GM12891 (cell line): ENCODE measurements at regions not wholly inside any gene's neighbourhood (a gene's known extent, or its start where the extent isn't known, plus 50 kb on each side); places are given as distances from the start of the nearest gene placed in this dataset.

ENCODE experiments used
- PAX5 ChIP-seq: IDR thresholded peaks from 2 replicates; pipeline ENCODE4 v1.6.1; 2011; ENCODE audit warnings: low read length, moderate library complexity, mild to moderate bottlenecking; ENCODE audit not compliant: insufficient read depth, severe bottlenecking
- POLR2A ChIP-seq: IDR thresholded peaks from 2 replicates; pipeline ENCODE4 v1.6.1; 2011; ENCODE audit warnings: low read depth, low read length, control low read depth
- POLR2AphosphoS5 ChIP-seq: IDR thresholded peaks from 2 replicates; pipeline ENCODE4 v1.6.1; 2011; ENCODE audit warnings: low read depth, low read length, control low read depth
- POU2F2 ChIP-seq: IDR thresholded peaks from 2 replicates; pipeline ENCODE4 v1.6.1; 2011; ENCODE audit warnings: low read depth, mild to moderate bottlenecking, control low read depth, low read length, moderate library complexity
- SPI1 ChIP-seq: IDR thresholded peaks from 2 replicates; pipeline ENCODE4 v1.6.1; 2011; ENCODE audit warnings: low read depth, low read length, control low read depth
- TAF1 ChIP-seq: IDR thresholded peaks from 2 replicates; pipeline ENCODE4 v1.6.1; 2011; ENCODE audit warnings: low read depth, low read length, control low read depth

DNA sequence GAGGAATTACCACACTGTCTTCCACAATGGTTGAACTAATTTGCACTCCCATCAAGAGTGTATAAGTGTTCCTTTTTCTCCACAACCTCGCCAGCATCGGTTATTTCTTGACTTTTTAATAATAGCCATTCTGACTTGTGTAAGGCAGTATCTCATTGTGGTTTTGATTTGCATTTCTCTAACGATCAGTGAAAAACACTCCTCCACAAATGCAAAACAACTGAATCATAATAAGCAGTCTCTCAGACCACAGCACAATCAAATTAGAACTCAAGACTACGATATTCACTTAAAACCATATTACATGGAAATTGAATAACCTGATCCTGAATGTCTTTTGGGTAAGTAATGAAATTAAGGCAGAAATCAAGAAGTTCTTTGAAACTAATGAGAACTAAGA, 371.7 kb downstream of the CXXC4 start:
- TF ChIP-seq POLR2AphosphoS5 (no peak), TAF1 (no peak), POLR2A (no peak), PAX5 (no peak), POU2F2 (no peak), SPI1 (no peak)
